ENCODE measurements at regions not wholly inside any gene's neighbourhood (a gene's known extent, or its start where the extent isn't known, plus 50 kb on each side); places are given as distances from the start of the nearest gene placed in this dataset.

DNA sequence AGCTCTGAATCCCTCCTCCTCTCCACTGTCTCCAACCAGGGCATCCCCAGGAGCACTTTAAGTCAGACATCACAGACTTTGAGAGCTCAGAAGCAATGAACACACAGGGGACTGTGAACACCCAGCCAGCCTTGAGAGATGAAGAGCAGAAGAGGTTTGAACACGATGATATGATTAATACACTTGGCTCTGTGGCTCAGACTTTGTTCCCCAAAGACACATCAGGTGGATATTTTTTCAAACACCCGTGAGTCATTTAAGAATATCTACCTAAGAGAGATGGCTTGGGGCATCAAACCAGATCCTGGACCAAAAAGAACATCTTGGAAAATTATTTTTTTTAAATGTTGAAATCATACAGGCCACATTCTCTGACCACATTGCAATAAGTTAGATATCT lies 134.9 kb upstream of the OTOS start:
- H3K4me1 ChIP-seq (ENCODE audit: control insufficient read depth, insufficient read depth, low read length, poor library complexity, severe bottlenecking), result peaks cover 5% of the 10 kb centered on the region
- WGBS, 2 experiments (ENCODE audit: insufficient coverage in 2 of 2), result 100% methylated on average over 1 to 2 of the region's 2 CpGs

DNA sequence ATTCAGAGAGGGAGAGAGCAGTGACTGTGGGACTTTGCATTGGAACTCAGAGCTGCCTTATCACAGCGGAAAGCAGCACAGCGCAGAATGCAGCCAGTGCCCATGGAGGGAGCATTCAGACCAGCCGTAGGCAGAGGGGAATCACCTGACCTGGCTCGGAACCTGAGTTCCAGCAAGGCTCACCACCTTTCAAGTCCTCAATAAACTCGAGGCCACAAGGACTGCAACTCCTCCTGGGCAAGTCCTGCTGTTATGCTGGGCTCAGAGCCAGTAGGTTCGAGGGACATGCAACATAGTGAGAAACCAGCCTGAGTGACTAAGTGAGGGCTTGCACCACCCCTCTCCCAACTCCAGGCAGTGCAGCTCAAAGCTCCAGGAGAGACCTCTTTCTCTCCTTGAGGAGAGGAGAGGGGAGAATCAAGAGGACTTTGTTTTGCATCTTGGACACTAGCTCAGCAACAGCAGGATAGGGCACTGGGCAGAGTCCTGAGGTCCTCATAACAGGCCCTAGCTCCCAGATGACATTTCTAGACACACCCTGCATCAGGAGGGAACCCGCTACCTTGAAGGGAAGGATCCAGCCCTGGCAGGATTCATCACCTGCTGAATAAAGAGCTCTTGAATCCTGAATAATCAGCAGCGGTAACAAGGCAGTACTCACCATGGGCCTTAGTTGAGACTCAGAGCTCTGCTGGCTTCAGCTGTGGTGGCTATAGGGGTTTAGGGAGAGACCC lies 136.8 kb upstream of the OTOS start:
- H3K27ac ChIP-seq (ENCODE audit: low read depth, low read length, severe bottlenecking), result no peak overlapping the region
- WGBS, 2 experiments (ENCODE audit: insufficient coverage in 2 of 2), result 83 to 86% methylated on average over 7 to 8 of the region's 8 CpGs
- H3K9me3 ChIP-seq (ENCODE audit: control insufficient read depth, low read length), result no peaks in the 10 kb centered on the region
- H3K4me1 ChIP-seq (ENCODE audit: control insufficient read depth, insufficient read depth, low read length, poor library complexity, severe bottlenecking), result peaks cover 5% of the 10 kb centered on the region
- no peak overlapping the region for H3K4me3 ChIP-seq (ENCODE audit: extremely low read depth, insufficient read depth, low read length, poor library complexity, severe bottlenecking)
- no peaks in the 10 kb centered on the region for H3K36me3 ChIP-seq (ENCODE audit: control insufficient read depth, insufficient read depth, low read length)

More for the DNA sequence above, 134.9 kb upstream of the OTOS start:
- Histone ChIP-seq H3K27ac (ENCODE audit: low read depth, low read length, severe bottlenecking) (no peak overlapping the region), H3K4me3 (ENCODE audit: extremely low read depth, insufficient read depth, low read length, poor library complexity, severe bottlenecking) (no peak overlapping the region), H3K9me3 (ENCODE audit: control insufficient read depth, low read length) (peaks cover 4% of the 10 kb centered on the region), H3K36me3 (ENCODE audit: control insufficient read depth, insufficient read depth, low read length) (no peaks in the 10 kb centered on the region)

DNA sequence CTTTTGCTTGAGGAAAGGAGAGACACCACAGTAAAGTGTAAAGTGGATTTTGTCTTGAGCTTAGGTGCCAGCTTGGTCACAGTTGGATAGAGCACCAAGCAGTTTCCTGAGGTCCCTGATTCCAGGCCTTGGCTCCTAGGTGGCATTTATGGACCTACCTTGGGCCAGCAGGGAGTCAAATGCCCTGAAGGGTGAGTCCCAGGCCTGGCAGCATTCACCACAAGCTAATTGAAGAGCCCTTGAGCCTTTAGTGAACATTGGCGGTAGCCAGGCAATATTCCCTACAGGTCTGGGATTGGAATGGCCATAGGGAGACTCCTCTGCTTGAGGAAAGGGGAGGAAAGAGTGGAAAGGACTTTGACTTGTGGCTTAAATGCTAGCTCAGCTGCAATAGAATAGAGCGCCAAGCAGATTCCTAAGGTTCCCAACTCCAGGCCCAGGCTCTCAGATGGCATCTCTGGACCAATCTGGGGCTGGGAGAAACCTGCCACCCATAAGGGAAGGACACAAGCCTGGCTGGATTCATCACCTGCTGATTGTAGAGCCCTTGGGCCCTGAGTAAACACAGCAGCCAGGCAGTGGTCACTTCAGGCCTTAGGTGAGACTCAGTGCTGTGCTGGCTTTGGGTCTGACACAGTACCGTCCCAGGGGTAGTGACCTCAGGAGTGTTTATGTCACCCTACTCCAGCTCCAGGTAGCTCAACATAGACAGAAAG lies 137.5 kb upstream of the OTOS start:
- Histone ChIP-seq H3K27ac (ENCODE audit: low read depth, low read length, severe bottlenecking) (no peak overlapping the region), H3K4me3 (ENCODE audit: extremely low read depth, insufficient read depth, low read length, poor library complexity, severe bottlenecking) (no peak overlapping the region), H3K9me3 (ENCODE audit: control insufficient read depth, low read length) (no peaks in the 10 kb centered on the region), H3K4me1 (ENCODE audit: control insufficient read depth, insufficient read depth, low read length, poor library complexity, severe bottlenecking) (peaks cover 5% of the 10 kb centered on the region), H3K36me3 (ENCODE audit: control insufficient read depth, insufficient read depth, low read length) (no peaks in the 10 kb centered on the region)
- WGBS, 2 experiments (ENCODE audit: insufficient coverage in 2 of 2), result 70 to 86% methylated on average over 2 to 3 of the region's 3 CpGs

DNA sequence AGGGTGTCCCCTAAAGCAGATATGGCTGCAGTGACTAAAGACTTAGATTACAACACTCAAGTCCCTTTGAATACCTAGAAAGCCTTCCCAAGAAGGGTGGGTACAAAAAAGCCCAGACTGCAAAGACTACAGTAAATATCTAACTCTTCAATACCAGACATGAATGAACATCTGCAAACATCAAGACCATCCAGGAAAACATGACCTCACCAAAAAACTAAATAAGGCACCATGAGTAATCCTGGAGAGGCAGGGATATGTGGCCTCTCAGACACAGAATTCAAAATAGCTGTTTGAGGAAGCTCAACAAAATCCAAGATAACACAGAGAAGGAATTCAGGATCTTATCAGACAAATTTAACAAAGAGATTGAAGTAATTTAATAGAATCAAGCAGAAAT lies 138.2 kb upstream of the OTOS start:
- Histone ChIP-seq H3K27ac (ENCODE audit: low read depth, low read length, severe bottlenecking) (no peak overlapping the region), H3K9me3 (ENCODE audit: control insufficient read depth, low read length) (no peaks in the 10 kb centered on the region), H3K4me3 (ENCODE audit: extremely low read depth, insufficient read depth, low read length, poor library complexity, severe bottlenecking) (no peak overlapping the region), H3K4me1 (ENCODE audit: control insufficient read depth, insufficient read depth, low read length, poor library complexity, severe bottlenecking) (peaks cover 5% of the 10 kb centered on the region), H3K36me3 (ENCODE audit: control insufficient read depth, insufficient read depth, low read length) (no peaks in the 10 kb centered on the region)

DNA sequence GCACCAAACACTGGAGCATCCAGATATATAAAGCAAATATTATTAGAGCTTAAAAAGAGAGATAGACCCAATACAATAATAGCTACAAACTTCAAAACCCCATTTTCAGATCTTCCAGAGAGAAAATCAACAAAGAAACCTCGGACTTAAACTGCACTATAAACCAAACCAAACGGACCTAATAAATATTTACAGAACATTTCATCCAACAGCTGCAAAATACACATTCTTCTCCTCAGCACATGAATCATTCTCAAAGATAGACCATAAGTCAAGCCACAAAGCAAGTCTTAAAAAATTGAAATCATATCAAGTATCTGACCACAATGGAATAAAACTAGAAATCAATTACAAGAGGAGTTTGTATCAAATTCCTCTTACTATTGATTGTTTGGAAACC lies 140.2 kb upstream of the OTOS start:
- H3K4me1 ChIP-seq (ENCODE audit: control insufficient read depth, insufficient read depth, low read length, poor library complexity, severe bottlenecking), result peaks cover 5% of the 10 kb centered on the region
- H3K27ac ChIP-seq (ENCODE audit: low read depth, low read length, severe bottlenecking), result no peak overlapping the region
- H3K4me3 ChIP-seq (ENCODE audit: extremely low read depth, insufficient read depth, low read length, poor library complexity, severe bottlenecking), result no peak overlapping the region
- H3K36me3 ChIP-seq (ENCODE audit: control insufficient read depth, insufficient read depth, low read length), result no peaks in the 10 kb centered on the region
- H3K9me3 ChIP-seq (ENCODE audit: control insufficient read depth, low read length), result no peaks in the 10 kb centered on the region
- WGBS, 2 experiments (ENCODE audit: insufficient coverage in 2 of 2), result 76 to 94% methylated on average over 2 of the region's 2 CpGs

DNA sequence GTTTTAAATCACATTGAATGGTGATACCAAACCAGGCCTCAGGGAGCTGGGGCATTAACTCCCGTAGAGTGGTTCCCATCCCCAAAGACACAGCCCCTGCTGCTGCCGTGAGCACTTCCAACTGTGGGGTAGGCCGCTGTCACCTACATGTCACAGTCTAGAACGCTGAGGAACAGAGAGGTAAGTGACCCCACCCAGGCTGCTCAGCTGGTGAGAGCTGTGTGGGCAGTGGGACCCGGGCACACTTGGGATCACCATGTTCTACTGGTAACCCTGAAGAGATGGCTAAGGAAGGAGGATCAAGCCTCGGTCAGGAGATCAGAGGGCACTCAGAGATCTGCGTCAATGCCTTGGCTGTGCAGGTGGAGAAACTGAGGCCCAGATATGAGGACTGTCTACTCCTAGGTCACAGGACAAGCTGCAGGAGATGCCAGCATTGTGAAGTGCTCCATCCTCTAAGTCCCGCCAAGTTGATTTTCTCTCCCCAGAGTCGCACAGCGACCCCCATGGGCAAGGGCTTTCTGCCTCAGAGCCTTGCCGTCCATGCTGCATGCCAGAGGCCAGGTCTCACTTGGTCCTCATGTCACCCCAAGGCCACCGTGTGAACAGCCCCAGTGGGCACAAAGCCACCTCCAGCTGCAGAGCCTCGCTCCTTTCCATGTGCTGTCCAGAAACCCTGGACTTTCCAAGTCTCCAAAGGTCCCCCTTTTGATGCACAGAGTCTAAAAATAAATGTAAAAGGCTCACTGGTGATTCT lies 144.2 kb upstream of the OTOS start:
- H3K27ac ChIP-seq (ENCODE audit: low read depth, low read length, severe bottlenecking), result no peak overlapping the region
- H3K4me1 ChIP-seq (ENCODE audit: control insufficient read depth, insufficient read depth, low read length, poor library complexity, severe bottlenecking), result no peaks in the 10 kb centered on the region
- 85% methylated on average over 12 to 13 of the region's 13 CpGs for WGBS, 2 experiments (ENCODE audit: insufficient coverage in 2 of 2)
- no peaks in the 10 kb centered on the region for H3K36me3 ChIP-seq (ENCODE audit: control insufficient read depth, insufficient read depth, low read length)
- H3K9me3 ChIP-seq (ENCODE audit: control insufficient read depth, low read length), result no peaks in the 10 kb centered on the region
- H3K4me3 ChIP-seq (ENCODE audit: extremely low read depth, insufficient read depth, low read length, poor library complexity, severe bottlenecking), result no peak overlapping the region

DNA sequence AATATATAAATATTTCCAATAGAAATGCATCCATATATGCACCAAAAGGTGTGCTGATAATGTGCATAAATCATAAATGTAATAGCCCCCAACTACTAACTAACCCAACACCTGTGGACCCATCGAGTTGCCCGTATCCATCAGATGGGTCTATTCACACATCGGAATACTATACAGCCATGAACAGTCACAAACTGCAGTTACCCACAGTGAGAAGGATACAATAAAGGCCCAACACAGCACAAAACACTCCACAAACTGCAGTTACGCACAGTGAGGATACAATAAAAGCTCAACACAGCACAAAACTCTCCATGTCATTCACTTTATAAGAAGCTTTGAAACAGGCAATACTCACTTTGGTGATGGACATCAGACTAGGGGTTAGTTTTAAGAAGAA lies 145.3 kb upstream of the OTOS start:
- H3K27ac ChIP-seq (ENCODE audit: low read depth, low read length, severe bottlenecking), result no peak overlapping the region
- H3K4me3 ChIP-seq (ENCODE audit: extremely low read depth, insufficient read depth, low read length, poor library complexity, severe bottlenecking), result no peak overlapping the region
- H3K4me1 ChIP-seq (ENCODE audit: control insufficient read depth, insufficient read depth, low read length, poor library complexity, severe bottlenecking), result no peaks in the 10 kb centered on the region
- no peaks in the 10 kb centered on the region for H3K9me3 ChIP-seq (ENCODE audit: control insufficient read depth, low read length)
- no peaks in the 10 kb centered on the region for H3K36me3 ChIP-seq (ENCODE audit: control insufficient read depth, insufficient read depth, low read length)
- WGBS, 2 experiments (ENCODE audit: insufficient coverage in 2 of 2), result 70 to 83% methylated on average over 3 of the region's 4 CpGs

DNA sequence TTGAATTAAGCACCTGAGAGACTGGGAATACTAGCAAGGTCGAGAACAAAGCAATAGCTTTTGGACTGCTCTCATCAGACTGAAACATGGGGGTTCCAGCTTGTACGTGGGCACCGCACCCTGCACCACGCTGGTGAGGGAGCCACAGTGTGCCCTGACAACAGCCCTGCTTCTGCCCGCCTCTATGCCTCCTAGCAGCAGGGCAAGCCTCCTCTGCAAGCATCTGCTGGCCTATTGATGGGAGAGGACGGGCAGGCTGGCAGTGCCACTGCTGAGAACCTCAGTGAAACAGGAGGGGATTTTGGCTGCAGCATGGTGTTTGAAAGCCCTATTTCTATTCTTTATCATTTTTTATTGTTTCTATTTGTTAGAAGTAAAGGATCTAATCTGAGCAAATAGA lies 146.1 kb upstream of the OTOS start:
- Histone ChIP-seq H3K9me3 (ENCODE audit: control insufficient read depth, low read length) (no peaks in the 10 kb centered on the region), H3K27ac (ENCODE audit: low read depth, low read length, severe bottlenecking) (no peak overlapping the region), H3K4me1 (ENCODE audit: control insufficient read depth, insufficient read depth, low read length, poor library complexity, severe bottlenecking) (no peaks in the 10 kb centered on the region), H3K36me3 (ENCODE audit: control insufficient read depth, insufficient read depth, low read length) (no peaks in the 10 kb centered on the region), H3K4me3 (ENCODE audit: extremely low read depth, insufficient read depth, low read length, poor library complexity, severe bottlenecking) (no peak overlapping the region)
- 86 to 89% methylated on average over 5 to 6 of the region's 6 CpGs for WGBS, 2 experiments (ENCODE audit: insufficient coverage in 2 of 2)

DNA sequence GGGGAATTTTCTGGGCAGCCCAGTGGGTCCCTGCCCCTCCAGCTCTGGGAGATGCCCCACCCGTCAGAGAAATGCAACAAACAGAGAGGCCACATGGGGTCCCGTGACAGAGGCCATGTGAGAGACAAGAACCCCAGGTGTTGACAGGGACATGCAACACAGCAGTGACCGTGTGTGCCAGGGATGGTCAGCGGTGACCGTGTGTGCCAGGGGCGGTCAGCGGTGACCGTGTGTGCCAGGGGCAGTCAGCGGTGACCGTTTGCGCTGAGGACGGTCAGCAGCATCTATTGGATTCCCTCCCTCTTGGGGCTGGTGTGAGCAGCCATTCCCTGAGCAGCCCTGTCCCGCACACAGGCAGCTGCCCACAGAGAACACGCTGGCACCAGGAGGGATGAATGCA lies 146.6 kb upstream of the OTOS start:
- H3K9me3 ChIP-seq (ENCODE audit: control insufficient read depth, low read length), result no peaks in the 10 kb centered on the region
- H3K36me3 ChIP-seq (ENCODE audit: control insufficient read depth, insufficient read depth, low read length), result no peaks in the 10 kb centered on the region
- no peaks in the 10 kb centered on the region for H3K4me1 ChIP-seq (ENCODE audit: control insufficient read depth, insufficient read depth, low read length, poor library complexity, severe bottlenecking)
- no peak overlapping the region for H3K4me3 ChIP-seq (ENCODE audit: extremely low read depth, insufficient read depth, low read length, poor library complexity, severe bottlenecking)
- WGBS, 2 experiments (ENCODE audit: insufficient coverage in 2 of 2), result 82 to 92% methylated on average over 9 to 14 of the region's 14 CpGs
- no peak overlapping the region for H3K27ac ChIP-seq (ENCODE audit: low read depth, low read length, severe bottlenecking)

DNA sequence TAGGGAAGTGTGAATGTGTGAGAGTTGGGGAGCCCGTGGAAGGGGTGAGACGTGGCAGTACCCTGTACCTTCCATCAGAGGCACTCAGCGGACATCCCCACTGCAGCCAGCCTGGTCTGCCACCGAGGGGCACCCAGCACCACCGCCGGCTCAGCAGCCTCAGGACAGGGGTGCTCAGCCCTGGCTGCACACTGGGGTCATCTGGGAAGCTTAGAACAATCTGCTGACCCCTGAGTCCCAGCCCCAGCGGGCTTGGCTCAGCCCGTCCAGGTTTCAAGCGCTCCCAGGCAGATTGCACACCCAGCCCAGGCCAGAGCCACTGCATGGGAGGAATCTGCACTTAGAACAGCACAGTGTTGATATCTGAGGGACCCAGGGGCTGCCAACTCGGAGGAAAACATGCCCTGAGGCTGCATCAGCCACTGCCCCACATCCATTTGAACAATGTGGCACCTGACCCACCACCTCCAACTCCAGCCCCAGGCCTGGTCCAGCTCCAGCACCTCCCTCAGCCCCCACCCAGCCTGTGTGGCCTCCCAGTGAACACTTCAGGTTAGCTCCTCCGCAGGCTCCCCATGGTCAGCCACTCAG lies 147.1 kb upstream of the OTOS start:
- Histone ChIP-seq H3K4me3 (ENCODE audit: extremely low read depth, insufficient read depth, low read length, poor library complexity, severe bottlenecking) (no peak overlapping the region), H3K27ac (ENCODE audit: low read depth, low read length, severe bottlenecking) (no peak overlapping the region)

More for the DNA sequence above, 147.1 kb upstream of the OTOS start:
- Histone ChIP-seq H3K36me3 (ENCODE audit: control insufficient read depth, insufficient read depth, low read length) (no peaks in the 10 kb centered on the region), H3K9me3 (ENCODE audit: control insufficient read depth, low read length) (no peaks in the 10 kb centered on the region), H3K4me1 (ENCODE audit: control insufficient read depth, insufficient read depth, low read length, poor library complexity, severe bottlenecking) (no peaks in the 10 kb centered on the region)
- 79 to 88% methylated on average over 10 to 11 of the region's 11 CpGs for WGBS, 2 experiments (ENCODE audit: insufficient coverage in 2 of 2)
